Mesodermal cell (in vitro differentiated cells): ENCODE measurements at regions not wholly inside any gene's neighbourhood (a gene's known extent, or its start where the extent isn't known, plus 50 kb on each side); places are given as distances from the start of the nearest gene placed in this dataset.

Experiments
- H3K27ac ChIP-seq: 2 replicates; pipeline ENCODE4 v1.7.0; 2013; ENCODE audit warnings: mild to moderate bottlenecking, low read depth, low read length, moderate library complexity; ENCODE audit not compliant: severe bottlenecking
- H3K36me3 ChIP-seq: 2 replicates; pipeline ENCODE4 v1.7.1; 2013; ENCODE audit warnings: mild to moderate bottlenecking, low read length, moderate library complexity; ENCODE audit not compliant: control insufficient read depth, insufficient read depth
- H3K4me1 ChIP-seq: one replicate; pipeline ENCODE4 v1.7.1; 2013; ENCODE audit warnings: mild to moderate bottlenecking, low read length; ENCODE audit not compliant: insufficient read depth, control insufficient read depth, poor library complexity, severe bottlenecking
- H3K4me3 ChIP-seq: 2 replicates; pipeline ENCODE4 v1.7.0; 2013; ENCODE audit warnings: low read length, control low read depth, mild to moderate bottlenecking; ENCODE audit not compliant: insufficient read depth, poor library complexity, severe bottlenecking; ENCODE audit errors: extremely low read depth
- H3K9me3 ChIP-seq: 2 replicates; pipeline ENCODE4 v1.7.1; 2013; ENCODE audit warnings: mild to moderate bottlenecking, low read length, moderate library complexity; ENCODE audit not compliant: control insufficient read depth
- WGBS, 2 experiments: methylation state at CpG; one replicate each; pipeline ENCODE4 v1.1.5; 2013; ENCODE audit warnings: missing lambda C conversion rate in 2 of 2; ENCODE audit not compliant: insufficient coverage in 2 of 2; 5-methylcytosine and 5-hydroxymethylcytosine counted together

DNA sequence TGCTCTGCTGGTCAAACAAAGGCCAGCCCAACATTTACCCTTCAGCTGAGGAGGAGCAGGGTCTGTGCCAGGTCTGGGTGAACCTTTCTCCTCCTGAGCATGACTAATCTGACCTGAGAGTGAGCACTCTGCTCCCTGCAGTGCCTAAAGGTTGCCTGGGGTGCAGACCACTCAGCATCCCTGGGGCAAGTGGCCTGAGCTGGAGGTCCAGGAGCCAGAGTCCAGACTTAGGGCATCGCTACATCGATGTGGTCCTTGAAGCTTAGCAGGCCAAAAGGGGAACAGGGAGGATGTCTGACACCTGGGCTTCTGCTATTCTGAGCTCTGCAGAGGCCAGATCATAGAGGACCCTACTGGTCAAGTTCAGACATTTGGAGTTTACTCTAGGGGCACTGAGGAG lies 119.1 kb downstream of the FAM43A start:
- Histone ChIP-seq H3K9me3 (no peaks in the 10 kb centered on the region), H3K36me3 (no peaks in the 10 kb centered on the region), H3K4me1 (no peaks in the 10 kb centered on the region), H3K27ac (no peak overlapping the region), H3K4me3 (no peak overlapping the region)
- WGBS, 2 experiments, result 100% methylated on average over 2 of the region's 2 CpGs

DNA sequence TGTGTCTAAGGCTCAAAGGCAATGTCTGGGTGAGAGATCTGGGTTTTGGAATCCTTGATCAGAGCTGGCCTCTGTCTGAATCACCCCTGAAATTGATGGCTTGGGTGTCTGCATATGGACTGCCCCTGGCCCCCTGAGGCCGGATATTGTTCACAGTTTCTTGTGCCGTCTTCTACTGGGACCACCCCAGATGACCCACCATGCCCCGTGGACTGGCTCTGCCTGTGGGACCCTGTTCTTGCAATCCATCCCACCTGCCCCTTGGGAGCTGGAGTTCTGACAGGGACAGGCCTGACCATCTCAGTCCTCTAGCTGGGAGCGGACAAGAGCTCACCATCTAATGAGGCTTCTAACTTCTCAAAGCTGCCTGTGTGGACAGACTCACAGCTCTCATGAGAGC lies 119.9 kb downstream of the FAM43A start:
- Histone ChIP-seq H3K4me3 (no peak overlapping the region), H3K4me1 (no peaks in the 10 kb centered on the region), H3K27ac (no peak overlapping the region), H3K9me3 (no peaks in the 10 kb centered on the region), H3K36me3 (no peaks in the 10 kb centered on the region)
- 71 to 72% methylated on average over 4 of the region's 4 CpGs for WGBS, 2 experiments

GRCh38 chr3:194806991-194807630 lies 121.4 kb downstream of the FAM43A start:
- no peaks in the 10 kb centered on the region for H3K9me3 ChIP-seq
- no peak overlapping the region for H3K4me3 ChIP-seq
- no peaks in the 10 kb centered on the region for H3K4me1 ChIP-seq
- 88 to 96% methylated on average over 8 to 9 of the region's 10 CpGs for WGBS, 2 experiments
- no peaks in the 10 kb centered on the region for H3K36me3 ChIP-seq
- H3K27ac ChIP-seq, result no peak overlapping the region

- Histone ChIP-seq H3K4me3 (no peak overlapping the region), H3K4me1 (no peaks in the 10 kb centered on the region), H3K9me3 (no peaks in the 10 kb centered on the region), H3K36me3 (no peaks in the 10 kb centered on the region), H3K27ac (no peak overlapping the region)
- 72 to 75% methylated on average over 3 of the region's 3 CpGs for WGBS, 2 experiments
These were observed 123.0 kb downstream of the FAM43A start for GRCh38 chr3:194808640-194809097.

DNA sequence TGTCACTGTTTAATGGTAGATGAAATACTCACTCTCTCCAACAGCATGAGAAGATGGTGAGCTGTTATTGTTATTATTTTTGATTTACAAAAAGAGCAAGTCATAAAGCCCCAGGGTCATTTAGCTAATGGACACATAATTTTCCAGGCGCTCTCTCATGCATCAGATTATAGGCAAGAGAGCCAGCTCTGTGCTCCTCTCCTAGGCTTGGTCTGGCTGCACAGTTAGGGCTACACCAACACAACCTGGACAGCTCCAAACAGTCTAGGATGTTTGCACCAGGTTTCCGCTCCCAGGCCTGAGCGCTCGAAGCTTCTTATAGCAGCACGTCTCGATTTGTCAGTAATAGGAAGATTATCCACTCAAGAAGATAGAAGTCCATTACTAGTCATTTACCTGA lies 123.7 kb downstream of the FAM43A start:
- Histone ChIP-seq H3K4me3 (no peak overlapping the region), H3K36me3 (no peaks in the 10 kb centered on the region), H3K9me3 (no peaks in the 10 kb centered on the region), H3K27ac (no peak overlapping the region), H3K4me1 (no peaks in the 10 kb centered on the region)
- 90 to 91% methylated on average over 6 of the region's 6 CpGs for WGBS, 2 experiments

GRCh38 chr3:194810076-194810475 lies 124.4 kb downstream of the FAM43A start:
- no peaks in the 10 kb centered on the region for H3K4me1 ChIP-seq
- no peaks in the 10 kb centered on the region for H3K9me3 ChIP-seq
- no peaks in the 10 kb centered on the region for H3K36me3 ChIP-seq
- 97 to 98% methylated on average over 4 of the region's 4 CpGs for WGBS, 2 experiments
- no peak overlapping the region for H3K4me3 ChIP-seq
- no peak overlapping the region for H3K27ac ChIP-seq

- H3K9me3 ChIP-seq, result no peaks in the 10 kb centered on the region
- H3K36me3 ChIP-seq, result no peaks in the 10 kb centered on the region
- no peak overlapping the region for H3K4me3 ChIP-seq
- 81% methylated on average over 9 of the region's 9 CpGs for WGBS, 2 experiments
- H3K4me1 ChIP-seq, result no peaks in the 10 kb centered on the region
- no peak overlapping the region for H3K27ac ChIP-seq
These were observed 125.4 kb downstream of the FAM43A start for GRCh38 chr3:194811118-194811517.

- H3K9me3 ChIP-seq, result no peaks in the 10 kb centered on the region
- no peak overlapping the region for H3K4me3 ChIP-seq
- H3K27ac ChIP-seq, result no peak overlapping the region
- no peaks in the 10 kb centered on the region for H3K36me3 ChIP-seq
- WGBS, 2 experiments, result 92 to 94% methylated on average over 10 of the region's 10 CpGs
- no peaks in the 10 kb centered on the region for H3K4me1 ChIP-seq
These were observed 126.5 kb downstream of the FAM43A start for GRCh38 chr3:194812176-194812575.

GRCh38 chr3:194814878-194815357 lies 129.2 kb downstream of the FAM43A start:
- H3K4me3 ChIP-seq, result no peak overlapping the region
- no peaks in the 10 kb centered on the region for H3K4me1 ChIP-seq
- no peak overlapping the region for H3K27ac ChIP-seq
- WGBS, 2 experiments, result 91 to 98% methylated on average over 3 of the region's 5 CpGs
- H3K36me3 ChIP-seq, result no peaks in the 10 kb centered on the region
- H3K9me3 ChIP-seq, result no peaks in the 10 kb centered on the region

GRCh38 chr3:194816748-194817591 lies 131.3 kb downstream of the FAM43A start:
- Histone ChIP-seq H3K27ac (no peak overlapping the region), H3K9me3 (no peaks in the 10 kb centered on the region), H3K4me1 (no peaks in the 10 kb centered on the region), H3K36me3 (no peaks in the 10 kb centered on the region), H3K4me3 (no peak overlapping the region)
- 90 to 92% methylated on average over 9 to 11 of the region's 12 CpGs for WGBS, 2 experiments

GRCh38 chr3:194817592-194817930 lies 131.9 kb downstream of the FAM43A start:
- H3K27ac ChIP-seq, result no peak overlapping the region
- no CpG with 5 or more reads among the region's 4 CpGs for WGBS, 2 experiments
- no peaks in the 10 kb centered on the region for H3K36me3 ChIP-seq
- H3K9me3 ChIP-seq, result no peaks in the 10 kb centered on the region
- H3K4me3 ChIP-seq, result no peak overlapping the region
- H3K4me1 ChIP-seq, result no peaks in the 10 kb centered on the region
